GM12878 (cell line): ENCODE measurements at regions not wholly inside any gene's neighbourhood (a gene's known extent, or its start where the extent isn't known, plus 50 kb on each side); places are given as distances from the start of the nearest gene placed in this dataset.

ENCODE experiments used
- ATAC-seq: fragments of 200-7000 bp; cut with Tn5 transposase; 3 replicates; pipeline ENCODE4 v1.9.1; 2020; ENCODE audit warnings: mild to moderate bottlenecking, moderate library complexity
- BruUV-seq: library from RNA; stranded (reverse); fragments of 400-500 nt; replicated peaks from 2 replicates; lab custom pipeline; 2021; lab: Mats Ljungman, UMichigan
- CTCF ChIA-PET: fragments of 300-600 bp; sonication (Branson Sonifier 250); formaldehyde crosslinking; extraction: SDS; loops from one replicate; lab custom pipeline; 2021; ENCODE audit warnings: inconsistent platforms; lab: Yijun Ruan, JAX
- POLR2A ChIA-PET: fragments of 350-600 bp; formaldehyde crosslinking; extraction: SDS; loops from one replicate; lab custom pipeline; 2021; ENCODE audit warnings: inconsistent platforms; lab: Charles Lee
- RAD21 ChIA-PET: fragments of 300-600 bp; sonication (Branson Sonifier 250); formaldehyde crosslinking; loops from one replicate; lab custom pipeline; 2023; ENCODE audit warnings: antibody characterized with exemption; ENCODE audit not compliant: unreplicated experiment; lab: Charles Lee
- SMC1A ChIA-PET: fragments of 300-600 bp; sonication (Branson Sonifier 250); formaldehyde crosslinking; loops from one replicate; lab custom pipeline; 2023; ENCODE audit not compliant: unreplicated experiment, uncharacterized antibody; lab: Charles Lee
- DNase-seq: peaks from one replicate; pipeline ENCODE4 v3.0.0-alpha.2; 2011; ENCODE audit warnings: low read depth, low spot score
- FAIRE-seq: peaks from 3 replicates; lab custom pipeline; 2011; peaks lifted over from hg19 to GRCh38; lab: Jason Lieb, UNC
- H2AFZ ChIP-seq: 2 replicates; pipeline ENCODE4 v1.6.0; 2011; ENCODE audit warnings: low read depth, low read length, control low read depth; ENCODE audit not compliant: control insufficient read depth
- H3K27ac ChIP-seq: 2 replicates; pipeline ENCODE4 v1.5.1; 2011; ENCODE audit warnings: control low read depth; ENCODE audit not compliant: control insufficient read depth, insufficient read depth
- H3K27me3 ChIP-seq, 2 experiments: replicated peaks in 1 of 2; 2 replicates each; pipeline versions ENCODE4 v1.6.0 to v1.6.1; 2011; ENCODE audit warnings: low read length in 1 of 2; ENCODE audit not compliant: control insufficient read depth in 2 of 2, insufficient read depth in 2 of 2
- H3K36me3 ChIP-seq, 2 experiments: 2 replicates each; pipeline ENCODE4 v1.5.1; 2011; ENCODE audit warnings: low read length in 1 of 2; ENCODE audit not compliant: control insufficient read depth in 2 of 2, insufficient read depth in 2 of 2
- H3K4me1 ChIP-seq: 2 replicates; pipeline ENCODE4 v1.6.1; 2011; ENCODE audit warnings: mild to moderate bottlenecking, low read length, moderate library complexity, mixed read lengths; ENCODE audit not compliant: control insufficient read depth, insufficient read depth
- H3K4me2 ChIP-seq: 2 replicates; pipeline ENCODE4 v1.6.0; 2011; ENCODE audit warnings: control low read depth; ENCODE audit not compliant: control insufficient read depth, insufficient read depth
- H3K4me3 ChIP-seq: fragments of 200-600 bp; sonication (generic); 2 replicates; pipeline ENCODE4 v1.5.1; 2016
- H3K79me2 ChIP-seq: 2 replicates; pipeline ENCODE4 v1.6.0; 2011; ENCODE audit warnings: low read length; ENCODE audit not compliant: control insufficient read depth, insufficient read depth
- H3K9ac ChIP-seq: 2 replicates; pipeline ENCODE4 v1.8.0; 2011; ENCODE audit warnings: low read length, control low read depth, mixed read lengths; ENCODE audit not compliant: control insufficient read depth, insufficient read depth
- H3K9me3 ChIP-seq: replicated peaks from 3 replicates; pipeline ENCODE4 v1.5.1; 2011; ENCODE audit warnings: mild to moderate bottlenecking, low read length; ENCODE audit not compliant: control insufficient read depth, insufficient read depth
- H4K20me1 ChIP-seq: 2 replicates; pipeline ENCODE4 v1.6.0; 2011; ENCODE audit not compliant: control insufficient read depth, insufficient read depth
- FOXM1 ChIP-seq: IDR thresholded peaks from 2 replicates; pipeline ENCODE4 v1.6.1; 2012; ENCODE audit warnings: low read depth, mild to moderate bottlenecking, inconsistent platforms, low read length, moderate library complexity
- HDGF ChIP-seq: fragments of 450-650 bp; IDR thresholded peaks from 2 replicates; pipeline ENCODE4 v1.6.1; 2016; ENCODE audit warnings: antibody characterized with exemption
- NFYB ChIP-seq: IDR thresholded peaks from 2 replicates; pipeline ENCODE4 v1.6.1; 2011; ENCODE audit warnings: low read depth, mild to moderate bottlenecking, low read length, improper control_type of control experiment, moderate library complexity; ENCODE audit not compliant: insufficient read depth
- PML ChIP-seq: IDR thresholded peaks from 2 replicates; pipeline ENCODE4 v1.6.1; 2012; ENCODE audit warnings: low read length, inconsistent platforms
- POLR2AphosphoS5 ChIP-seq: IDR thresholded peaks from 2 replicates; pipeline ENCODE4 v1.6.1; 2011; ENCODE audit warnings: mild to moderate bottlenecking, low read length, inconsistent platforms
- RB1 ChIP-seq: fragments of 450-650 bp; formaldehyde crosslinking; IDR thresholded peaks from 2 replicates; pipeline ENCODE4 v1.6.1; 2017; ENCODE audit warnings: mild to moderate bottlenecking, borderline replicate concordance
- RBBP5 ChIP-seq: fragments of 200-600 bp; sonication (generic); conservative IDR thresholded peaks from 2 replicates; pipeline ENCODE4 v1.6.1; 2016
- REST ChIP-seq: IDR thresholded peaks from 2 replicates; pipeline ENCODE4 v1.6.1; 2012; ENCODE audit warnings: mild to moderate bottlenecking, low read depth, low read length
- RFX5 ChIP-seq: IDR thresholded peaks from 2 replicates; pipeline ENCODE4 v1.6.1; 2011; ENCODE audit warnings: low read depth, low read length, improper control_type of control experiment
- SMAD5 ChIP-seq: IDR thresholded peaks from 2 replicates; pipeline ENCODE4 v1.6.1; 2016; ENCODE audit warnings: antibody characterized with exemption, low read depth
- SUZ12 ChIP-seq: fragments of 200-600 bp; sonication (generic); IDR thresholded peaks from one replicate; pipeline ENCODE4 v1.6.1; 2018; ENCODE audit warnings: antibody characterized with exemption, mild to moderate bottlenecking; ENCODE audit not compliant: unreplicated experiment
- WRNIP1 ChIP-seq: IDR thresholded peaks from 2 replicates; pipeline ENCODE4 v1.6.1; 2011; ENCODE audit warnings: low read depth, low read length, improper control_type of control experiment, borderline replicate concordance
- ZBTB11 ChIP-seq: fragments of 450-650 bp; formaldehyde crosslinking; IDR thresholded peaks from 2 replicates; pipeline ENCODE4 v1.5.0; 2022; ENCODE audit warnings: mild to moderate bottlenecking, missing genetic modification characterization
- ZNF217 ChIP-seq: fragments of 450-650 bp; IDR thresholded peaks from 2 replicates; pipeline ENCODE4 v1.6.1; 2017; ENCODE audit warnings: antibody characterized with exemption, mild to moderate bottlenecking
- ZNF24 ChIP-seq: fragments of 450-650 bp; IDR thresholded peaks from 2 replicates; pipeline ENCODE4 v1.6.1; 2017; ENCODE audit warnings: antibody characterized with exemption, mild to moderate bottlenecking
- ZNF622 ChIP-seq: fragments of 450-650 bp; IDR thresholded peaks from 2 replicates; pipeline ENCODE4 v1.6.1; 2017; ENCODE audit warnings: mild to moderate bottlenecking, inconsistent platforms
- WGBS: methylation state at CpG from one replicate; pipeline ENCODE4 v1.1.6; 2016; ENCODE audit warnings: low lambda C conversion rate; ENCODE audit not compliant: insufficient replicate concordance, insufficient coverage; ENCODE audit errors: missing lambda C conversion rate; 5-methylcytosine and 5-hydroxymethylcytosine counted together
- in situ Hi-C: fragments of 300-500 bp; cut with MboI; formaldehyde crosslinking; loops from 9 replicates; pipeline ENCODE4 v1.14.3; 2018; ENCODE audit warnings: mixed read lengths
- intact Hi-C: fragments of 100-400 bp; cut with micrococcal nuclease; formaldehyde crosslinking; loops from one replicate; pipeline ENCODE4 v1.14.2; 2022; ENCODE audit not compliant: unreplicated experiment
- TF ChIP-seq, protein P1 (sequence below): IDR thresholded peaks from 2 replicates; pipeline ENCODE4 v1.6.1; 2011; ENCODE audit warnings: borderline replicate concordance, low read depth, mild to moderate bottlenecking, moderate library complexity, mixed read lengths, low read length; ENCODE audit not compliant: insufficient read depth; ENCODE audit errors: extremely low read length

- ChIA-PET RAD21 (no interaction called here), CTCF (interaction anchor here (0.5 to 5.4 kb wide), 6 partner anchors 8 to 605 kb away, joined by 3 to 35 read pairs (median 5); no protein-coding TSS in a partner anchor), POLR2A (no interaction called here), SMC1A (interaction anchor here (0.5 to 1.8 kb wide), 4 partner anchors 15 to 686 kb away, joined by 3 to 4 read pairs (median 4); no protein-coding TSS in a partner anchor)
- peaks cover 21% of the 10 kb centered on the region for H3K4me1 ChIP-seq
- no peaks in the 10 kb centered on the region for H3K79me2 ChIP-seq
- WGBS = 46% methylated on average over 2 of the region's 2 CpGs
- intact Hi-C loops (no loop called here), in situ Hi-C loops (no loop called here)
- no peak for TF ChIP-seq RFX5
- TF ChIP-seq SUZ12 = no peak
- no peak for TF ChIP-seq ZNF24
- no peak for TF ChIP-seq ZNF217
- TF ChIP-seq SMAD5 = no peak
- no peak for TF ChIP-seq REST
- no peak for TF ChIP-seq ZBTB11 (CRISPR knock-in tag)
- TF ChIP-seq RBBP5 = no peak
- TF ChIP-seq RB1 = no peak
- TF ChIP-seq FOXM1 = no peak
- no peak for TF ChIP-seq PML
- TF ChIP-seq, protein P1, sequence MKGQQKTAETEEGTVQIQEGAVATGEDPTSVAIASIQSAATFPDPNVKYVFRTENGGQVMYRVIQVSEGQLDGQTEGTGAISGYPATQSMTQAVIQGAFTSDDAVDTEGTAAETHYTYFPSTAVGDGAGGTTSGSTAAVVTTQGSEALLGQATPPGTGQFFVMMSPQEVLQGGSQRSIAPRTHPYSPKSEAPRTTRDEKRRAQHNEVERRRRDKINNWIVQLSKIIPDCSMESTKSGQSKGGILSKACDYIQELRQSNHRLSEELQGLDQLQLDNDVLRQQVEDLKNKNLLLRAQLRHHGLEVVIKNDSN = no peak
- TF ChIP-seq NFYB = no peak
- no peak for TF ChIP-seq POLR2AphosphoS5
- no peak for TF ChIP-seq ZNF622
- TF ChIP-seq HDGF = no peak
- no peak for TF ChIP-seq WRNIP1
- no peak for ATAC-seq
- H3K27ac ChIP-seq = no peak overlapping the region
- no peak overlapping the region for H3K9ac ChIP-seq
- no peaks in the 10 kb centered on the region for H3K27me3 ChIP-seq
- FAIRE-seq = no peak
- no peak overlapping the region for H3K4me2 ChIP-seq
- no peaks in the 10 kb centered on the region for H3K9me3 ChIP-seq
- no peaks in the 10 kb centered on the region for H3K36me3 ChIP-seq
- no peak overlapping the region for H2AFZ ChIP-seq
- DNase-seq = no peak
- no peak overlapping the region for H3K4me3 ChIP-seq
- H4K20me1 ChIP-seq = no peaks in the 10 kb centered on the region
- no TSS peak for BruUV-seq
Observed at GRCh38 chr3:159865041-159865579, 123.5 kb upstream of the IL12A start.
